SK-N-SH treated with all-trans-retinoic acid at 6 μM for 48 hours (cell line): ENCODE measurements at regions not wholly inside any gene's neighbourhood (a gene's known extent, or its start where the extent isn't known, plus 50 kb on each side); places are given as distances from the start of the nearest gene placed in this dataset.

Experiments
- ARNTL ChIP-seq: fragments of 450-650 bp; formaldehyde crosslinking; IDR thresholded peaks from 2 replicates; pipeline ENCODE4 v1.5.0; 2020; ENCODE audit warnings: low read depth, mild to moderate bottlenecking, moderate library complexity, borderline replicate concordance
- PATZ1 ChIP-seq: fragments of 250-450 bp; sonication (Bioruptor Pico); IDR thresholded peaks from 2 replicates; pipeline ENCODE4 v1.8.0; 2020; ENCODE audit warnings: mild to moderate bottlenecking, moderate library complexity, borderline replicate concordance
- TOX ChIP-seq: fragments of 250-450 bp; sonication (Bioruptor Pico); IDR thresholded peaks from 2 replicates; pipeline ENCODE4 v1.8.0; 2021; ENCODE audit warnings: mild to moderate bottlenecking, moderate library complexity, borderline replicate concordance
- ZNF565 ChIP-seq: fragments of 450-650 bp; formaldehyde crosslinking; conservative IDR thresholded peaks from 2 replicates; pipeline ENCODE4 v1.5.0; 2020; ENCODE audit warnings: low read depth, mild to moderate bottlenecking, moderate library complexity
- ZNF8 ChIP-seq: fragments of 450-650 bp; formaldehyde crosslinking; IDR thresholded peaks from 2 replicates; pipeline ENCODE4 v1.5.0; 2020; ENCODE audit warnings: mild to moderate bottlenecking, moderate library complexity
- TF ChIP-seq, protein P1 (sequence below): fragments of 250-450 bp; sonication (Bioruptor Pico); IDR thresholded peaks from 2 replicates; pipeline ENCODE4 v1.5.0; 2020; ENCODE audit warnings: mild to moderate bottlenecking, moderate library complexity
- TF ChIP-seq, protein P2 (sequence below): fragments of 250-450 bp; sonication (Bioruptor Pico); IDR thresholded peaks from 2 replicates; pipeline ENCODE4 v1.5.1; 2020; ENCODE audit warnings: low read depth, mild to moderate bottlenecking, moderate library complexity

DNA sequence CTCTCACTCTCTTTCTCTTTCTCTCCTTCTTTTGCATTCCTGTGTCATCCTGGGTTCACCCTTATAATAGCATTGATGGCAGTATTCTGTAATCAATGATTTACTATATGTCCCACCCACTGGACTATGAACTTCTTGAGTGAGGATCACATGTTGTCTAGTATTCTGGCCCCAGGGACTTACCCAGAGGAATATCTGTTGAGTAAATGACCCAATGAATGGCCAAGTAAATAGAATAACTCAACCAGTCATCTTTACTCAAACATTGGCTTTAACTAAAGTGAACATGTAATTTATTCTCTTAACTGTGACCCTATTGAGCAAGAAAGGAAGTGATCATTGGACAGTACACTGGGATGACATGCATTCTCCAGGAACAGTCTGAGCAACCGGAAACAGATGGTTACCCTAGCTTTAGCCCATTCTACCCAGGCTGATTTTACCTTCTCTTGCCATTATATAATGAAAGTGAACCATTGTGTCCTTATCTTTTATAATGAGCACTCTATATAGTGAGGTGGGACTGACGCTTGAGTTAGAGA, 94.5 kb upstream of the SOX14 start:
- TF ChIP-seq ZNF8 (CRISPR knock-in tag): no peak
- TF ChIP-seq, protein P1, sequence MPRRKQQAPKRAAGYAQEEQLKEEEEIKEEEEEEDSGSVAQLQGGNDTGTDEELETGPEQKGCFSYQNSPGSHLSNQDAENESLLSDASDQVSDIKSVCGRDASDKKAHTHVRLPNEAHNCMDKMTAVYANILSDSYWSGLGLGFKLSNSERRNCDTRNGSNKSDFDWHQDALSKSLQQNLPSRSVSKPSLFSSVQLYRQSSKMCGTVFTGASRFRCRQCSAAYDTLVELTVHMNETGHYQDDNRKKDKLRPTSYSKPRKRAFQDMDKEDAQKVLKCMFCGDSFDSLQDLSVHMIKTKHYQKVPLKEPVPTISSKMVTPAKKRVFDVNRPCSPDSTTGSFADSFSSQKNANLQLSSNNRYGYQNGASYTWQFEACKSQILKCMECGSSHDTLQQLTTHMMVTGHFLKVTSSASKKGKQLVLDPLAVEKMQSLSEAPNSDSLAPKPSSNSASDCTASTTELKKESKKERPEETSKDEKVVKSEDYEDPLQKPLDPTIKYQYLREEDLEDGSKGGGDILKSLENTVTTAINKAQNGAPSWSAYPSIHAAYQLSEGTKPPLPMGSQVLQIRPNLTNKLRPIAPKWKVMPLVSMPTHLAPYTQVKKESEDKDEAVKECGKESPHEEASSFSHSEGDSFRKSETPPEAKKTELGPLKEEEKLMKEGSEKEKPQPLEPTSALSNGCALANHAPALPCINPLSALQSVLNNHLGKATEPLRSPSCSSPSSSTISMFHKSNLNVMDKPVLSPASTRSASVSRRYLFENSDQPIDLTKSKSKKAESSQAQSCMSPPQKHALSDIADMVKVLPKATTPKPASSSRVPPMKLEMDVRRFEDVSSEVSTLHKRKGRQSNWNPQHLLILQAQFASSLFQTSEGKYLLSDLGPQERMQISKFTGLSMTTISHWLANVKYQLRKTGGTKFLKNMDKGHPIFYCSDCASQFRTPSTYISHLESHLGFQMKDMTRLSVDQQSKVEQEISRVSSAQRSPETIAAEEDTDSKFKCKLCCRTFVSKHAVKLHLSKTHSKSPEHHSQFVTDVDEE (CRISPR knock-in tag): no peak
- TF ChIP-seq ZNF565 (CRISPR knock-in tag): no peak
- no peak for TF ChIP-seq TOX (CRISPR knock-in tag)
- no peak for TF ChIP-seq PATZ1 (CRISPR knock-in tag)
- TF ChIP-seq ARNTL (CRISPR knock-in tag): no peak
- TF ChIP-seq, protein P2, sequence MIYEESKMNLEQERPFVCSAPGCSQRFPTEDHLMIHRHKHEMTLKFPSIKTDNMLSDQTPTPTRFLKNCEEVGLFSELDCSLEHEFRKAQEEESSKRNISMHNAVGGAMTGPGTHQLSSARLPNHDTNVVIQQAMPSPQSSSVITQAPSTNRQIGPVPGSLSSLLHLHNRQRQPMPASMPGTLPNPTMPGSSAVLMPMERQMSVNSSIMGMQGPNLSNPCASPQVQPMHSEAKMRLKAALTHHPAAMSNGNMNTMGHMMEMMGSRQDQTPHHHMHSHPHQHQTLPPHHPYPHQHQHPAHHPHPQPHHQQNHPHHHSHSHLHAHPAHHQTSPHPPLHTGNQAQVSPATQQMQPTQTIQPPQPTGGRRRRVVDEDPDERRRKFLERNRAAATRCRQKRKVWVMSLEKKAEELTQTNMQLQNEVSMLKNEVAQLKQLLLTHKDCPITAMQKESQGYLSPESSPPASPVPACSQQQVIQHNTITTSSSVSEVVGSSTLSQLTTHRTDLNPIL: no peak
